ENCODE measurements at regions not wholly inside any gene's neighbourhood (a gene's known extent, or its start where the extent isn't known, plus 50 kb on each side); places are given as distances from the start of the nearest gene placed in this dataset.

DNA sequence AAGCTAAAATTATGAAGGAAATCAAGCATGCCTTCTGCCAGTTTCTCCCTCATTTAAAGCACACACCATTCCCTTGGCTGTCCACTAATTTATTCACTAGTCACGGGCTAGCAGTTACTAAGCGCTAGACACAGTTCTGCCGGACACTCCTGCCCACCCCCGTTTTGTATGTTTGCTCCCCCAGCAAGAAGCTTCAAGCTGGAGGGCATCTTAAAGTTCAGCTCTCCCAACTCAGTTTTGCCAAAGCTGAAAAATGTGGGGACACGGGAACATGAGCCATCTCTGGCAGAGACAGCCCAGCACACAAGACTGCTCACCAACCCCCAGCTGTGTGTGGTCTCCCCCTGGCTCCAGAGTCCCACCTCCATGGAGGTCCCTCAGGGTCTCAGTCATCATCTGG is 263.6 kb downstream of the BRD1 start:
- DNase-seq = no peak

DNA sequence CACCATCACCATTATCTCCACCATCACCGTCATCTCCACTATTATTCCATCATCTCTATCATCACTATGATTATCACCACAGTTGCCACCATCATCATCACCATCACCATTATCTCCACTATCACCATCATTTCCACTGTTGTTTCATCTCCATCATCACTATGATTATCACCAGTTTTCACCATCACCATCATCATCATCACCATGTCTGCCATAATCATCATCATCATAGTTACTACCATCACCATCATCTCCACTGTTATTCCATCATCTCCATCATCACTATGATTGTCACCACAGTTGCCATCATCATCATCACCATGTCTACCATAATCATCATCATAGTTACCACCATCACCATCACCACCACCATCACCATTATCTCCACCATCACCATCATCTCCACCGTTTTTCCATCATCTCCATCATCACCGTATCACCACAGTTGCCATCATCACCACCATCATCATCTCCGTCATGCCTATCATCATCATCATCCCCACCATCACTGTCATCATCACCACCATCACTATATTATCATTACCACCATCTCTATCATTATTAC is 264.9 kb downstream of the BRD1 start:
- no peak for DNase-seq

DNA sequence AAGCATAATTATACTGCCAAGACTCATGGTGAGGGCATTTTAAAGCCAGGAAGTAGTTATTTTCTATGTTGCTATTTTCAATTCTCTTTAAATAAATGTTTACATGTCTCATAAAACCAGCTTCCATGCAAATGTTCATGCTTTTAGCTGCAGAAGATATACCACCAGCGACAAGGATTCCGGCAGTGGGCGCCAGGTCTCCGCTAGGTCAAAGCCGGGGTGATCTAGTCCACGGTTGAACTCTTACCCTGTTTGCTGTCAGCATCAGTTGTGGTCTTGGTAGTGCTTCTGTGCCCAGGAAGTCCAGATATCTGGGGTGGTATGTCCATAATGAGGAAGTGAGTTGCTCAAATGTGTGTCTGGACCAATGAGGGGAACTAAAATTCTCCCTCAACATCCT is 265.7 kb downstream of the BRD1 start:
- DNase-seq = no peak

DNA sequence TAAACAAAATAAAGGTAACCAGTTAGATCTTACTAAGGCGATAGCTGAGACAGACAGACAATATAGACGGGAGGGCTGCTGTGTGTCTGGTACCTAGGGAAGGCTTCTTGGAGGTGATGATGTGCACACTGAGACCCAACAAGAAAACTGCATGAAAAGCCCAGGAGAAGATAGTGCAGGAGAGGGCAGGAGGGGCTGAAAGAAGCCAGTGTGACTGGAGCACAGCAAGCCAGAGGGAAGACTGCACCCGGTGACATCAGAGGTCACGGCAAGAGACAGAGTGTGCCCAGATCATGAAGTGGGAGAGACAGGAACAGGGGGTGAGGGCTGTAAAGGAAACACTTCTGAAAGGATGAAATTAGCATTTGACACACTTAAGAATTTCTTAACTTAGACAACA is 266.3 kb downstream of the BRD1 start:
- no peak for DNase-seq

DNA sequence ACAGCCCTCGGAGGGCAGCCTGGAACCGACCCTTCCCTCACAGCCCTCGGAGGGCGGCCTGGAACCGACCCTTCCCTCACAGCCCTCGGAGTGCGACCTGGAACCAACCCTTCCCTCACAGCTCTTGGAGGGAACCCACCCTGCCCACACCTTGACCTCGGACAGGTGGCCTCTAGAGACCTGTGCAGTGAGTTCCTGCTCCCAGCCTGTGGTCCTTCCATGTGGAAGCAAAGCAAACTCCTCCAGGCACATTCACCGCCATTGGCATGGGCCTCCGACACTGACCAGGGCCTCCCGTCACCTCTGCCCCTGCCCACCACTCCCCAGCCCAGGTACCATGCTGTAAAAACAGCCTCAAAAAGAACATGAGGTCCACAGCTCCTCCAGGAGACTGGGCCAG is 272.1 kb downstream of the BRD1 start:
- no peak for DNase-seq

DNA sequence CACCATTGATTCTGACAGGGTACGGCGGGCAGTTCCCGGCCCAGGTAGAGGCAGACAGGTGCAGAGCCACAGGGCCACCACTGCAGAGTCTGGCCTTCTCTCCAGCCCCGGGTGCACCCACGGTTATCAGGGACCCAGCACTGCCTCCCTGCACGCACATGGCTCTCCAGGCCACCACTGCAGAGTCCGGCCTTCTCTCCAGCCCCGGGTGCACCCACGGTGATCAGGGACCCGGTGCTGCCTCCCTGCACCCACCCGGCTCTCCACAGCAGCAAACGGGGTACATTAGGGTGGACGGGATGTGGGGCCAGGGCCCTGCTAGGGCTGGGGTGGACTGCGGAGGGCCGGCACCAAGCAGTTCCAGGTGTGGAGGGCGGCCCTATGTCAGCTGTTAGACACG is 272.9 kb downstream of the BRD1 start:
- no peak for DNase-seq

DNA sequence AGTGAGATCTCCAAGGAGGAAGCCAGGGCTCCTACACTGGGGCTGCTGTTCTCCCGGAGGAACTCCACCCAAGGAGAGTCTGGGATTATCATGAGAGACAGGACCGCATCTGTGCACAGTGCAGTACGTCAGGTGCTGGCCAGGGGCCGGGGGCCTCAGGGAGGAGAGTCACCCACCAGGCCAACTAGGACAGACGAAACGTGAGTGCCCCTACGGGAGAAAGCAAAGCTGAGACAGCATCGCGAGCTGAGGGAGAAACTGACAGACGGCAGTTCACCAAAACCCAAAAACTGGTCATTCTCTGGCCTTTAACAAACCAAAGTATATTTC is 273.4 kb downstream of the BRD1 start:
- no peak for DNase-seq

DNA sequence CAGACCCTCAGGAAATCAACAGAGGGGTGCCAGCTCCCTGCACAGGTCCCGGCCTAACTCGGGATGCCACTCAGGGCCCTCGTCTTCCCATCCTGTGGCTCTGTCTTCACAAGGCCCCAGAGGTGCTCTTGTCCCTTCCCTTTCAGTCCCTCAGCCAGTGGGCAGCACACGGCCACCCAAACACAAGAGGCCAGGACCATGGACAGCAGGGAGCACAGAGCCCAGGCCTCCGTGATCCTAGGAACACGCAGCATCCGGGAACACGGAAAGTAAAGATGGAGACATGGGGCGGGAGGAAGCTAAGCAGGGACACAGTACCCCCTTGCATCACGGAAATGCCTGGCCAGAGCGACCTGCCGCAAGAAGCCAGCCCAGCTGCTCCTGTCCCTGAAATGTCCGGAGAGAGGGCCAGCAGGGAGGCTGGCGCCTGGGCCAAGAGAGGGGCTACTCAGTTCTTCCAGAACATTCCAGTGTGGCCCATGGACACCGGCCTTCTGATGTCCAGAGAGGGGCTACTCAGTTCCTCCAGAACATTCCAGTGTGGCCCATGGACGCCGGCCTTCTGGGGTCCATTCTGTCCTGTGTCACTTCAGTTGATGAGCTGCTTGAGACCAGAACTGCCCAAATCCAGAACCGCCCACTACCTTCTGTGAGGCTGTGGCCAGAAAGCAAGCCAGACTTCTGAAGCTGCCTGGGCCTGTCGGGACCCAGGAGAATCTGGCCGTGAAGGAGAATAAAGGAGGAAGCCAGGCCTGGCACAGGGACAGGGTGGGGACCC is 274.0 kb downstream of the BRD1 start:
- no peak for DNase-seq

DNA sequence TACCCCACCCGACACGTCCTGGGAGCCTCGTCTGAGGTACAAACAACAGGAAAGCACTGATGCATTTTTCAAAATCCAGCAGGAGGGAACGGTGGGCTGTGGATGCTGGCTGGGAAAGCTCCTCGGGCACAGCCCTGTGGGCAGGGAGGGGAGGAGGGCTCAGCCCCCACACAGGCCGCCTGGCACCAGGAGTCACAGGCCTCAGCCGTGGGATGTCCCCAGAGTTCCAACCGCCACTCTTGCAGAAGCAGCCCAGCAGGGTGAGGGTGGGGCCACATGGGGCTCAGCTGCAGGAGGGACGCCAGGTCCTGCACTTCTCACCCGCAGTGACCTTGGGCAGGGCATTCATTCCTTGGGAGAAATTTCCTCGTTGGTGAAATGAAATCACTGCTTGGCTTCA is 274.6 kb downstream of the BRD1 start:
- no peak for DNase-seq

DNA sequence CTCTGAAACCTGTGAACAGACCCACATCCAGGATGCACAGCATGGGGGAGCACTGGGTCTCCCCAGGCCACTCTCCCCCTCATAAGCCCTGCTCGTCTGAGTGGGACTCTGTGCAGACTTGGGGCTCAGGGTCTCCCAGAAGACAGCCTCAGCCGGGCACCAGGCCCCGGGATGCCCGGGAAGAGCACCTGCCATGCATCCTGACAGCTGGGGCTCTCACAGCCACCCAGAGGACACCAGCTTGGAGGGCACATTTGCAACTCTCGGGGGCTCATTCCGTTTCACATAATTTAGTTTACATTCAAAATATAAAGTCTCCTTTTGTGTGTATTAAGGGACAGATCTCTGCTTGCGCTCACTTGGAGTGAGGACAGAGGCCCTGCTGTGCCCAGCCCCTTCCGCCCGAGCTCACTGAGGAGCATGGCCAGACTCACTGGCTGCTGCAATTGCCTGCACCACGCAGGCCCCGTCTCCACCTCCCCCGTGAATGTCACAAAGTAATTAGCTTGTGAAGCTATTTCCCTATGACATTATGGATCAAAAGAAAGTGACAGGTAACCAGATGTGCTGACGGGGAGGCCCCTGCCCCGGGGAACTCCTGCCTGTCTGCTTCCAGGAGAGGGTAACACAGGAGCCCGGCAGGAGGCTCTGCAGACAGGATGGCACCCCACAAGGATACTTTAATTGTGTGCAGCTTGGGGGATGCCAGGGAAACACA is 275.6 kb downstream of the BRD1 start:
- DNase-seq = no peak

DNA sequence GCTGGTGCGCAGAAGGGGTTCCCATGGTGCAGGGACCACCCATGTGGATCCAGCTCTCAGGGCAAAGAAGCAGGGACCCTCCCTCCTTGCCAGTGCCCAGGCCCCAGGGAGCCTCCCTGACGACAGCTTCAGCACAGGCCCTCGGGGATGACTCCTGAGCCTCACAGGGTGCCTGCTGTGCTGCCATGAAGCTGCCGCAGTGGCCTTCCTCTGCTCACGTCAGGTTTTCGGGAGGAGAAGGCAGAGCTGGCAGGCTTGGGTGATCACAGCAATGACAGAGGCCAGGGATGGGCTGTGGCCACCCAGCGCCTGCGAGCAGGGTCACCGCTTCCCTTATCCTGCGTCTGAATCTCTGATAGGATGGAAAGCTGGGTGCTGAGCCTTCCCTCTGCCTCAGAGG is 276.2 kb downstream of the BRD1 start:
- DNase-seq = no peak

DNA sequence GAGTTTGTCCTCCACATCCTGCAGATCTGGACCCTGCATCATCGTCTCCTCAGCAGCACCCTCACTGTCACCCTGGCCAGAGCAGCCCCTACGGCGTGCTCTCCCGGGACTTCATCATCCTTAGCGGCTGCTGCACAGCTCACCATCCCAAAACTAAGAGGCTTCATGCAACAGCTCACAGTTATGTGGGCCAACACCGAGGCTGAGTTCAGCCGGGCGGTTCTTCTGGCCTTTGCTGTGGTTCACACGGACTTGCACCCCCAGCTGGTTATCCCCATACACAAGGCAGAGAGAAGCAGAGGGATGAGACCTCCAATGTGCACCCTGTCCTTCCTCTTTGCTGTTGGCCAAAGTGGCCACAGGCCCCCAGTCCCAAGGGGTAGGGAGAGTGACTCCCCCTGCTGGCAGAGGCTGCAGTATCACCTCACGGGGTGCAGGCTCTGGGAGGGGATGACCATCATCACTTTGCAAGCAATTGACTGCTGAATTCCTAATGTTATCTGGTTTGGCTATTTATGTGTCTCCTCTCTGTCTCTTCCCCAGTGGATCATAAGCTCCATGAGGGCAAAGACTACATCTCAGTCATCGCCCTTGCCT is 276.8 kb downstream of the BRD1 start:
- DNase-seq = no peak

DNA sequence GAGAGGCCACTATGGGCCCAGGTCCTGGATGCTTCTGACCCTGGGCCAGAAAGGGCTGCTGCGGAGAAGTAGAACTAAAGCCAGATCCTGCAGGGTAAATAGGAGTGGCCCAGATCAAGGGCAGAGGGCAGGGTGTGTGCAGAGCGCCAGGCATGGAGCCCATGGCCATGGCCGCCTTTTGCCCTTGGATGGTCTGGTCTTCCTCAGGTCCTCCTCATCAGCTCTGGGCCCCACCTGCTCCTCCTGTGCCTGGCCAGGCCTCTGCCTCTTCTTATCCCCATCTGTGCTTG is 277.6 kb downstream of the BRD1 start:
- DNase-seq = no peak

DNA sequence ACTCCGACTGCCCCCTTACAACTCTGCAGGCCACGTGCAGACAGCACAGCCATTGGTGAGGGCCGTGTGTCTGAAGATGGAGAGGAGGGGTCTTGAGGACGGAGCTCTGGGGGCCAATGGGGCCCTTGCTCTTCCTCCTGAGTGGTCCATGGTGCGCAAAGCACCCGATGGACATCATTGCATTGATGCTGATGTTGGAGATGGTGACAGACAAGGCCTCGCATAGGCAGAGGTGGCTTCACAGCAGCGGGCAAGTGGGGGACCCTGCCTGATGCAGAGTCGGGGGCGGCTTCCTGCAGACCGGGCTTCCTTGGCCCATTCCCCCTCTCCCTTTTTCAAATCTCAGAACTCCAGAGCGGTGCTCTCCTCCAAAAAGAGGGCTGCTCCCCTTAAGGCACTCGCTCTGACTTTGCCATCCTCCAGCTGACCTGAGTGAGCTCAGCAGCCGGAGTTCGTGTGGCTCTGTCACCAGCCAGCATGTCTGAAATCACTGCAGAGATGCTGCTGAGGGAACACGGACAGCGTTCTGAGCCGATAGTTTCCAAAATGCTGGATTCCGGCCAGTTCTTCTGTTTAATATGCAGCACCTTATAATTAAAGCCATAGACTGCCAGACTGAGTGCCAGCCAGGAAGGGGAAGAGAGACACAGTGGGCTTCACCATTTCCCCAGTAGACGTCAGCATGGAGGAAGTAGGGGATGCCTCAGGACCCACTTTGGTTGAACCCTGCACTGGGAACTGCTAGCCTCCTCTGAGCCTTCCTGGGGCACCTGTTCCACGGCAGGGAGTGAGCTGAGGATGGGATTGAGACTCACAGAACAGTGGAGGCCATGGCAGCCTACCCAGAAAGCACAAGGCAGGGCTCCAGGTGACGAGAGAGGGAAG is 278.2 kb downstream of the BRD1 start:
- no peak for DNase-seq

DNA sequence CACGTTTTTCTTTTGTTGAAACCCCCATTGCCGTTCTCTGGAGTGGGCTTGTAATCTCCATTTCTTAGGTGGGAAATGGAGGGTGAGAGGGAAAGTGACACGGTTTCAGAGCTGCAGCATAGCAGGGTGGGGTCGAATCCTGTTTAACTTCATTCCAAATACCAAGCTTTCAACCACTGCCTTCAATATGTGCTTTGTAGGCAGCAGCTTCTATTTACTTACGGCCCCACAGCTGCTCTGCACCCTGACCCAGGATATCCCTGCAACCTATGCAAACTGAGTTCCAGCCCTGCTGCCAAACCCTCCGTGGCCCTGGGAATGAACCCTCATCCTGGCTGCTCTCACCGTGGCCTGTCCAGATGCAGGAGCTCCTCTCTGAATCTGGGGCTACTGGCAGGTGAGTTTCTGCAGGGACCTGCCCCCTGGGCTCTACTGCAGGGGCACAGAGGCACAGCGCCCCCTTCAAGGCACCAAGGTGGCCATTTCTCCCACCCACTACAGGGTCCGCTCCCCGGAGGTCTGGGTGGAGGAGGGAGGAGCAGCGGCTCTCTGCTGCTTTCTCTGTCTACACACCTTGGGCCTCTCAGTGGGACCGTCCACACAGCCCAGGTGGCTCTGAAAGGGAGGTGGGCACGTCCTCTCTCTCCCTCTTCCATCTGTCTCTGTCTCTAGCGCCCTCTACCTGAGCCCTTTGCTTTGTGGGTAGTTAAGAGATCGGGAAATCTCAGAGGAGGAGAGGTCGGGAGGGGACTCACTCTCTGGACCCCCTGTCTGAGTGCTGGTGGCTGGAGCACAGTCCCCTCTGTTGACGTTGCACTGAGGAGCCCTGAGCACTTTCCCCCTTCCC is 279.1 kb downstream of the BRD1 start:
- no peak for DNase-seq

DNA sequence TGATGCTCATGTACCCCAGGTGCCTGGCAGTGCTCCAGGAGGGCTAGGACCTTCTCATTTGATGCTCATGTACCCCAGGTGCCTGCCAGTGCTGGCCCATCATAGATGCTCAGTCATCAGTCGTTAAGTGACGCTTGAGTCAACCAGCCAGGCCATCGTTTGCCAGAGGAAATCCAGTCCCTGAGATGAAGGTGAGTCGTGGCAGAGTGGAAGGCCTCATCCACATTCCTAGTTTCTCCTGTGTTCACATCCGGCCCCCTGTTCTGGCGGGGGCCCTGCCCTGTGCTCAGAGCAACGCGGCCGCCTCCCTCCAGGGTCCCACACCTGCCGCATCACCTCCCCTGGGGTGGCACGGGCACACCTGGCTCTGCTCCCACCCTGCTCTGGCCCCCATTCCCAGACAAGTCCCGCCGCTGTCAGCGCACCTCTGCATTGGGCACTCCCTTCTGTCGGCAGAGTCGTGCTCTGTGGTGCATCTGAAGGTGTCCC is 279.9 kb downstream of the BRD1 start:
- DNase-seq = no peak

DNA sequence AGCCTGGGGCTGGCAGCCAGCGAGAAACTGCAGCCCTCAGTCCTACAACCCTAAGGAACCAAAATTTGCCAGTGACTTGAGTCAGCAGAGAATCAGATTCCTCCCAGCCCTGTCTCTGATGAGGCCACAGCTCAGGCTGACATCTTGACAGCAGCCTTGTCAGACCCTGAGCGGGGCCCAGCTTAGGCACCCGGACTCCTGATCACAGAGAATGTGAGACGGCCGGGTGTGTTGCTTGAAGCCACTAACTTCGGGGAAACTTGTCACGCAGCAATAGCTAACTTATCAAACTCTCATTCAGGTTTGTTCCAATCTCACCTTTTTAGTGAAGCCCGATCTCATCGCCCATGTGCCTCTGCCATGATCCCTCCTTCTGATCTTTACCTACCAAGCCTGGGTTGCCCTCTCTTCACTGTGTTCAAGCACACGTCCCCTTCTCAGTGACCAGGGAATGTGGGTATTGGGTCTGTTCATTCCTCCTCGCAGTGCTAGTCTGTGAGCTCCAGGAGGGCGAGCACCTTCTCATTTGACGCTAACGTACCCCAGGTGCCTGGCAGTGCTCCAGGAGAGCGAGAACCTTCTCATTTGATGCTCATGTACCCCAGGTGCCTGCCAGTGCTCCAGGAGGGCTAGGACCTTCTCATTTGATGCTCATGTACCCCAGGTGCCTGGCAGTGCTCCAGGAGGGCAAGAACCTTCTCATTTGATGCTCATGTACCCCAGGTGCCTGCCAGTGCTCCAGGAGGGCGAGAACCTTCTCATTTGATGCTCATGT is 280.7 kb downstream of the BRD1 start:
- DNase-seq = no peak

DNA sequence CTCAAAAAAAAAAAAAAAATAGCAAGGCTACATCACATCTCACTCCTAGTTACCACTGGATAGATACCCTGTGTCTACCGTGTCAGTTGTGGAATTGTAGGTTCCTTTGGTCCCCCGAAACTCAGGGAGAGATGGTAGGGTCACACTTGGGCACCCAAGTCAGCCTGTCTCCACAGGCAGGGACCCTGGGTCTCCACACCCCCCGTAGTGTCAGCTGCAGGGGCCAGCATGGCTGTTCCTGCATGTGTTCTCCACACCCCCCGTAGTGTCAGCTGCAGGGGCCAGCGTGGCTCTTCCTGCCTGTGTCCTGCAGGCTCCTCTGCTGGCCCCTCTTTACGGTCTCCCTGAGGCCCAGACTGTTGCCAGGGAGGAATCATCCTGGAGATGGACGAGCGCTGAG is 282.1 kb downstream of the BRD1 start:
- DNase-seq = no peak

DNA sequence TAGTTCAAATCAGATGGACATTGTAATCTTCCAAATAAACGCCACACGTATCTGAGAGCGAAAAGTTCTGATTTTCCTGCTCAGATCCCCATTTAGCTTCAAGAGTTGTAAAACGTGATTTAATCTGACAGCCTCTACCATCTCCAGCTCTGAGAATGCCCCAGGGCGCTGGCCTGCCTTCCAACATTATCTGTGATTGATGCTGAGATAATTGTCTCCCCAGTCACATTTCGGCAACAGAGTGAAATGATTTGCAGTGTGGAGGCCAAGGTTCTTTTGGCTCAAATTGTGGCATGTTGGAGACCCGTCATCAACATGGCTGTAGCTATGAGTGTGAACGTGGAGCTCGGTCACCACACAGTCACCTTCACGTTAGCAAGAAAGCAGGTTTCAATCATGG is 283.4 kb downstream of the BRD1 start:
- no peak for DNase-seq

DNA sequence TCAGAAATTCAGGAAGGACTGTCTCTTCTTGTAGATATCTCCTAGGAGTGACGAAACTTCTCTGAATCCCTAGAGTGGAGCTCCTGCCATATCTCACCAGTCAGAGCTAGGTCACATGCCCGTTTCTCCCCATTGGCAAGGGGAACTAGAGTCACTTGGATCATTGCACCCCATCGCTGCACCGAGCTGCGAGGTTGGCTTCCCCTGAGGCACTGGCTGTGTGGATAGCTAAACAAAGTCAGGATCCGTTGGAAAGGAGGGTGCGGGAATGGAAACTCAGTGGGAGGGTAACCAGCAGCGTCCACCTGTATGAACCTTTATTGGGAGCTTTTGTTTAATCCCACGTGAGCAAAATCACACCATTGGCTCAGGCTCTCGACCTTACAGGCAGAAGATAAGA is 283.8 kb downstream of the BRD1 start:
- DNase-seq = no peak

DNA sequence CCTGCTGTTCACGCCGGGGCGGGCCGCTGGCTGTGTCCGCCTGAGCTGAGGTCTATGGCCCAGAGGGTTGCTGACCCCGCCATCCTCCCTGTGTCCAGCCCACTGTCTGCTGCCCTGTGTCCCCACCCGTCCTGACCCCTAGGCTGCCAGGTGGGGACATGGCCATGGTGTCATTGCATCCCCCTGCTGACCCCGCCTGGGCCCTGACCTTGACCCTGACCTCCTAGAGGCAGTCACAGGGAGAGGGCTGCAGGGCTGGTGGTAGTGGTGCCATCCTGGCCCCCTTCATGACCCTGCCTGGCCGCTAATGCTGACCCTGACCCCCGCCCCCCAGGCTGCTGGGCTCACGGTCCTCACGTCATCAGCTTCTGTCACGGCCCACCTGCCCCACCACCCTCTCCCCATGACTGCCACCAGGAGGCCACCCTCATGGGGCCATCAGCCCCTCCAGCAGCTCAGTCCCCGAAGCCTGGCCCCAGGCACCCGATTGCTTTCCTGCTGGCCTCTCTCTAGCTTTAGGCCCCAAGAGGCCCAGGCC is 285.9 kb downstream of the BRD1 start:
- no peak for DNase-seq

Measured in CD4-positive, alpha-beta T cell treated with Interleukin-17A for 4 hours (primary cell).